ENCODE measurements at regions not wholly inside any gene's neighbourhood (a gene's known extent, or its start where the extent isn't known, plus 50 kb on each side); places are given as distances from the start of the nearest gene placed in this dataset.

- DNase-seq (ENCODE audit: low spot score) (no peak), ATAC-seq (no peak)
These were observed 145.8 kb upstream of the UNC5B start for GRCh38 chr10:71066600-71066999.

- DNase-seq (ENCODE audit: low spot score) (no peak), ATAC-seq (no peak)
These were observed 145.2 kb upstream of the UNC5B start for GRCh38 chr10:71067098-71067740.

GRCh38 chr10:71068861-71069271 lies 143.5 kb upstream of the UNC5B start:
- ATAC-seq (no peak), DNase-seq (ENCODE audit: low spot score) (no peak)

- no peak for DNase-seq (ENCODE audit: low spot score)
- no peak for ATAC-seq
These were observed 142.3 kb upstream of the UNC5B start for GRCh38 chr10:71069909-71070666.

DNA sequence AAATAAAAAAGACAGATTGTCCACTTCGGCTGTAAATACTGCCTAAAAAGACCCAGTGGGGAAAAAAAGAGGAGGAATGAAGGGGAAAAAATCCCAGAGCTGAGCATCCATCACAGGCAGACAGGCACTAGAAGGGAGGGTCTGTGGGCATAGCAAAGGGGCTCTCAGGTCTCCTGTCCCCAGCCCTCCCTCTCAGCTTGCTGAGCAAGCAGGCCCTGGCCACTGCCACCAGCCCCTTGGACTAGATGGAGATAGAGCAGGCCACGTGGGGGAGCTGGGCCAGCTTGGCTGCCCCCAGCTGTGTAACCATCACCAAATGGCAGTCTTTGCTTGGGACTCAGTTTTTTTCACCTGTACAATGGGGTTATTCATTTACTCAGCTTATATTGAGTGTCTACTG lies 141.6 kb upstream of the UNC5B start:
- ATAC-seq (no peak), DNase-seq (ENCODE audit: low spot score) (no peak)

GRCh38 chr10:71072131-71072822 lies 140.1 kb upstream of the UNC5B start:
- DNase-seq (ENCODE audit: low spot score) (no peak), ATAC-seq (no peak)

DNA sequence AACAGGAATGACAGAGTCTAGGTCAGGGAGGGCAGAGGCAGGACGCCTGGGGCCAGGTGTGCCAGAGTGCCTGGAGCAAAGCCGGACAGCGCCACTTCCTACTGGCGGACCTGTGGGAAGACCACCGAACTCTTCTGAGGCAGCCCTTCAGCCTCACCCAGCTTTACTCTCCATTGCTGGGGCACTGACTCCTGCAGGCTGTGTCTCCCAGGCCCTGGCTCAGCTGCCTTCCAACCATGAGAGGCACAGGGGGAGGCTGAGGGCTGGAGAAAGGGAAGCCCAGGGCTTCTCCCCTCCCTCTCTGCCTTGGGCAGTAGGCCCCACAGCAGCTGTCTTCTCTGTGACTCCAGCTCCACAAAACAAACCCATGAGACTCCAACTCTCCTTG lies 139.6 kb upstream of the UNC5B start:
- no peak for ATAC-seq
- no peak for DNase-seq (ENCODE audit: low spot score)

- DNase-seq (ENCODE audit: low spot score) (no peak), ATAC-seq (no peak)
These were observed 138.8 kb upstream of the UNC5B start for GRCh38 chr10:71073451-71074175.

- ATAC-seq (no peak), DNase-seq (ENCODE audit: low spot score) (no peak)
These were observed 138.1 kb upstream of the UNC5B start for GRCh38 chr10:71074176-71074755.

DNA sequence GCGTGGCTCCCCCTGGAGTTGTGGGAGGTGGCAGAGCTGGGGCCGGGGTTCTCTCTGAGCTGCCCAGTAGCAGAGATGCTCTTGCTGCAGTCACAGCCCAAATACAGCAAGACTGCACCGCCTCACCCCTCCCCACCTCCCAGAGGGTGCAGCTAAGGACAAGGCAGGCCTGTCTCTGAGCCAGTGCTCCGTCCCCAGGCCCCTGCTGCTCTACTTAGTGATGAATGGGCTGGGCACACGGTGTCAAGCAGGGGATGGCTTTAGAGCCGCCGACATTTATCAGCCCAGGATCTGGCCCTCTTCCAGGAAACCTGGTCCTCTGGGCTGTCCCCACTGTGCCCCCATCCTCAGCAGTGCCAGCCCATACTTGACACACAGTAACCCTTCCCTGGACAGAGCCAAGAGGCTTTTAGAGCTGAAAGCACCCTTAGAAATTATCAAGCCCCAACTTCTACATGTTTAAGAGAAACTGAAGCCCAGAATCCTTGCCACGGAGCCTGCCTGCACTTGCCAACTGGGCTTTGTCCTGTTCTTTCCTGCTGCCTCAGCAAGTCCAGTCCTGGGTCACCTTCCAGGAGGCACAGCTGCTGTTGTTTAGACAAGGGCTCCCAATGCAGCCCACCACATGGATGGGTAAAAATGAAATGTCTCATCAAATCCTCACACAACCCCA lies 137.1 kb upstream of the UNC5B start:
- ATAC-seq (no peak), DNase-seq (ENCODE audit: low spot score) (no peak)

- no peak for ATAC-seq
- DNase-seq (ENCODE audit: low spot score), result peak; percentile 31
These were observed 136.5 kb upstream of the UNC5B start for GRCh38 chr10:71075759-71076472.

DNA sequence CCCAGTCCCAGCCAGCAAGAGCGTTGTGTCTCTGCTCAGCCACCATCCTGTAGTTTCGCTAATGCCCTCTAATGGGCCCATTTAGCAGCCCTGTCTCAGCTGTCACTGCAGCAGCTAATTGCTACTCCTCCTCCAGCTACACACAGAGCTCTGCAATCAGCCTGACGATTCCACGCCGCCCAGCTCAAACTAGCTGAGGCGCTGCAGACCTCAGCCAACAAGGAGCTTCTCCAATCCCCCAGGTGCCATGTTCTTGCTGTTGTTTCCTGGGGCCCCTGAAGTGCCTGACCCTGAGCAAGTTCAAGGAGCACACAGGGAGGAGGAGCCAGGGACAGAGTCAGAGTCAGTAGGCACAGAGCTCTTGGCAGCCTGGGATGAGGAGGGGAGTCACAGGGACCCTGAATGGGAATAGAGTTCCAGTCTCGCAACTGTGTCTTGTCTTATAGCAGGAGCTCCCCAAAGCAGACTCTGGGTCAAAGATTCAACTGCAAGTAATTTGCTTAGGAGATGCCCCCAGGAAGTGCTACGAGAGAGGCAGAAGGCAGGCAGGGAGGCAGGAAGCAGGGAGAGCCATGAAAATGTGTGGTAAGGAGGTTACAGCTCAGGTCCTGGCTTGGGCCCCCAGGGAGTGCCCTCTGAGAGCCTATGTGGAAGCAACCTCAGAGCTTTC lies 135.8 kb upstream of the UNC5B start:
- peak; percentile 19 for DNase-seq (ENCODE audit: low spot score)

DNA sequence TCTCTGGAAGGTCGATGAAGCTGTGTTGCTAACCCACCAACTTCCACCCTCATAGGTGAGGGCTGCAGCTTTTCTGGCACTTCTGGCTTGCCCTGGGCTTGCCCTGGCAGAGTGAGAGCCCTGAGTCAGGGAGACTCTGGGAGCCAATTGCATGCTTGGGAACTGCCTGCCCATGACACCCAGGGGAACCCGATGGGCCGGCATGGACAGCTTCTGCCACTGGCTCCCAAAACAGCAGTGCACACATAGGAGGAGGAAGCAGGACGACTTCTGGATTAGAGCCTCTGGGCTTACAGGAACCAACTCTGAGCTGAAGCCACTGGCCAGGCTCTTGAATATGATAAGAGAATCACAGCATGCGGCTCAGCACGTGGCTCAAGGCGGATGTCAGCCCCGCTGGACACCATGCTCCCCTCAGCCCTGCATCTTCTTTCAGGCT lies 135.2 kb upstream of the UNC5B start:
- ATAC-seq (no peak), DNase-seq (ENCODE audit: low spot score) (peak; percentile 30)

More for the DNA sequence above, 135.8 kb upstream of the UNC5B start:
- ATAC-seq, result no peak

DNA sequence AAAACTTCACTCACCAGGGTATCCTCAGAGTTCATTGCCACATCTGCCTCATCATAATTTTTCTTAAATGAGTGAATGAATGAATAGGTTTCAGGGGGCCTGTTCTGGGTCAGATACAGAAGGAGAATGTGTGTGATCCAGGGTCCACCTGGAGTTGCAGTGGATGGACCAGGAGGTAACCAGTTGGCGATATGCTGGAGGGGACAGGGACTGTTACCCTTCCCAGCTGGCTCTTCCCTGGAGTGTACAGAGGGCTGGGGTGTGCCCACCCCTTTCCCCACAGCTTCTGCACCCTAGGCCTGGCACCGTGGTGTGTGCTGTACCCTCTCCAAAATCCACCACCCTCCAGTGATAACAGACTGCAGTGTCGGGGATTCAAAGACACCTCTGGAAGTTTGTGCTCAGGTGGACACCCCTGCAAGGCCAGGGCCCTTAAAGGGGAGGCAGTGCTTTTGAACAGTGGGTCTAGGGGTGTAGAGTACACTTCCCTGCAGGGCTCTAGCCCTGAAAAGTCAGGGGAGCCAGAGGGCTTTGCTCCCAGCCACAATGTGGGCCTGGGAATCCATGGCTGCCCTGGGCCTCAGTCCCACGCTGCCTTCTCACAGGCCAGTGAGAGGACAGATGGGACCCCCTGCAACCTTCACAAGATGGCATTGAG lies 134.4 kb upstream of the UNC5B start:
- no peak for ATAC-seq
- DNase-seq (ENCODE audit: low spot score), result peak; percentile 12

GRCh38 chr10:71078454-71079145 lies 133.8 kb upstream of the UNC5B start:
- DNase-seq (ENCODE audit: low spot score) (peak; percentile 14), ATAC-seq (no peak)

DNA sequence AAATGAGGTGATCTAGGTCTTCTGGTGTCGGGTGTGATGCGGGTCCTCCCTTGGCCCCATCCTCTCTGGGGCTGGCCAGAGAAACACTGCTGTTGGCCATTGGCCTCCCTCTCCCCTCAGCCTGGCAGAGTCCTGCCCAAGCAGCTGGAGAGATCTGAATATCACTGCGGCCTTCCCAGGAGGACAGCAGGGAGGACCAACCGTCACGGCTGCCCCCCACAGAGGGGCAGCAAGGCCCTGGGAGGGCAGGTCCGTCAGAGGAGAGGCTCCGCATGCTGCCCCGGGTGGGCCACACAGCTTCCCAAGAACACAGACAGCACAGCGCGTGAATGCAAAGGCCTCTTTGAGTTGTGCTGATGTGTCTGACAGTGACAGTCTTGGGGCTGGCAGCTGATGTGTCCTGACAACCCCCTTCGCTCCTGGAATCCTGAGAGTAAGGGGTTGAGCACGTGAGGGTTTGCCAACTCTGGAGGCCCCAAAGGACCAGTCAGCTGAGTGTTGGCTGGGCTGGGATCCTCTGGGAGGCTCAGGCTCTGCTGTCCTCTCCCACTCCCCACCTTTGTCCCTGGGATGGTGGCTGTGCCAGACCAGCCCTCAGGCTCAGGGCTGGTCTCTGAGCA lies 132.5 kb upstream of the UNC5B start:
- ATAC-seq (no peak), DNase-seq (ENCODE audit: low spot score) (peak; percentile 28)

DNA sequence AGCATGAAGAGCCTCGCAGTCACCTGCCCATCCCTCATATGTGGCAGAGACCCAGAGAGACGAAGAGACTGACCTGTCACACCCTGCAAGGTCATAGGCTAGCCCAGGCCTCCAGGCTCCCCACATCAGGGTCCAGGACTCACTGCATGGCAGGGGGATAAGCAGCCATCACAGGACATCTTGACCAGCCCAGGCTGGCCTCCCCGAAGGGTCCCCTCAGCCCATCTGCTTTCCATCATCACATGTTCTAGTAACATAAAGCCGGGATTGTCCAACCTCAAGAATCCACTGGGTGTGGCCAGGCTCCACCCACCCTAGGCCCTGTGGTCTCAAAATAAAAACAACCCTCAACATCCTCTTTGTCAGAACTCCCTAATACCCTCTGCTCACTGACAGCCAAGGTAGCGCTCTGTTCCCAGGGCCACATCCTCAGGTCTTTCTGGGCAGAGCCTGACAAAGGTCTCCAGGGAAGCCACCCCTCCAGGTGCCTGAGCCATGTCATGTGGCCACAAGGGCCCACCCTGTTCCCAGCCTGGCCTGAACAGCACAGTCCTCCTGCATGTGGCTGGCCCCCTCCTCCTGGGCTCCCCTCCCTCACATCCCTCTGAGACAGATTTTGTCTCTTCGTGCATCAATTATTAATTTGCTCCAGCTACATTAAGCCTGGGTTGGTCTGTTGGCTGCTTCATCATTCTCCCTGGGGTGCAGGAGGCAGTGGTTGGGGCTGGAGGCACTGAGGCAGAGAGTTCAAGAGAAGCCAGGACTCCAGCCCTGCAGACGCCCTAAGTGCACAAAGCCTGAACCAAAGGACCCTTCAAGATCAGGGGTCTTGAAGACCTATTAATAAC lies 131.8 kb upstream of the UNC5B start:
- ATAC-seq (no peak), DNase-seq (ENCODE audit: low spot score) (peak; percentile 29)
